Memory B cell (primary cell): ENCODE measurements at regions not wholly inside any gene's neighbourhood (a gene's known extent, or its start where the extent isn't known, plus 50 kb on each side); places are given as distances from the start of the nearest gene placed in this dataset.
"Not testable (repeated sequence)": the region's sequence is repeated elsewhere in the genome, so short reads cannot be mapped to it uniquely, and the experiment has no call there.

ENCODE experiments used
- ATAC-seq: fragments of 150-1000 bp; cut with Tn5 transposase; 2 replicates; pipeline ENCODE4 v1.10.0; 2021; ENCODE audit warnings: low read depth, mild to moderate bottlenecking, moderate library complexity
- DNase-seq, 2 donors: peaks; one replicate each; pipeline ENCODE4 v3.0.0; 2022; ENCODE audit warnings: low spot score in 2 of 2
- H3K27ac Mint-ChIP-seq: one replicate; pipeline ENCODE4 v1.8.0; 2022; ENCODE audit warnings: mild to moderate bottlenecking, moderate library complexity, mixed read lengths
- H3K27me3 Mint-ChIP-seq: one replicate; pipeline ENCODE4 v1.8.0; 2022; ENCODE audit warnings: mixed read lengths
- H3K36me3 Mint-ChIP-seq: one replicate; pipeline ENCODE4 v1.8.0; 2022; ENCODE audit warnings: mild to moderate bottlenecking, mixed read lengths
- H3K4me1 Mint-ChIP-seq: one replicate; pipeline ENCODE4 v1.8.0; 2022; ENCODE audit warnings: mixed read lengths
- H3K4me3 Mint-ChIP-seq: one replicate; pipeline ENCODE4 v1.8.0; 2022; ENCODE audit warnings: mild to moderate bottlenecking, moderate library complexity, mixed read lengths
- H3K9me3 Mint-ChIP-seq: one replicate; pipeline ENCODE4 v1.8.0; 2022; ENCODE audit warnings: mixed read lengths

DNA sequence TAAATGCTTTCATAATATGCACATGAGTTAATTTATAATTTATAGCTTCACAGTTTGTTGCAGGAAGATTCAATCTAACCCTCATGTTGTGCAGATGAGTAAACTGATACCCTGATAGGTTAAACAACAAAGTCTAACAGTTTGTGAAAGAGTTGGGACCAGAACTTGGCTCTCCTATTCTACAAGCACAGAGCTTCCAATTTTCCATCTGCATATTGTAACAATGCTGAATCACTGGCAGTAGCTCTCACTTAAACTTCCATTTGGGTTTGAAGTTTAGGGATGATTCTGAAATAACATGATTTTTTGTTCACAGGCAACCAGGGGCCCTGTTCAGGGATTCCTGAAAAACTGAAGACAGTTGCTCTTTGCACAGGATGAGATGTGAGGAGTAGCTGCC, 179.3 kb downstream of the XPNPEP1 start:
- H3K9me3 Mint-ChIP-seq, result no peaks in the 10 kb centered on the region
- ATAC-seq (no peak), DNase-seq (no peak)
- no peak overlapping the region for H3K4me3 Mint-ChIP-seq
- no peak overlapping the region for H3K27ac Mint-ChIP-seq
- no peaks in the 10 kb centered on the region for H3K36me3 Mint-ChIP-seq
- H3K27me3 Mint-ChIP-seq, result no peaks in the 10 kb centered on the region
- no peaks in the 10 kb centered on the region for H3K4me1 Mint-ChIP-seq

DNA sequence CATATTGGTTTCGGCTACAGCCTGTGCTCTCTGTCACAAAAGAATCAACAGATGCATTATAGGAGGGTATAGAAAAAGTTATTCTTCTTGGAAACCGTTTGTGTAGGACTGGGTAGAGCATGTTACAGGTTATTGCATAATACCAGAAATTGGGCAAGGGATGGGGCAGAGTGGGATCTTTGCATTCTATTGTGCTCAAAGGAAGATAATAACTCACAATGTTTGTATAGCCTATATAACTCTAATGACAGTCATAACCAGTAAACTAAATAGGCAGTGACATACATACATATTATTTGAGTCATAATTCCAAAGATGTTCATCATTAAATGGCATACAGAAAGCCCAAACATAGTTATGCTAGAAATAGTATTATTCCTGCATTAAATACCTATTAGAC, 179.7 kb downstream of the XPNPEP1 start:
- Mint-ChIP-seq H3K27me3 (no peaks in the 10 kb centered on the region), H3K27ac (no peak overlapping the region), H3K4me1 (no peaks in the 10 kb centered on the region), H3K4me3 (no peak overlapping the region), H3K9me3 (no peaks in the 10 kb centered on the region), H3K36me3 (no peaks in the 10 kb centered on the region)
- DNase-seq, result no peak
- ATAC-seq, result no peak

DNA sequence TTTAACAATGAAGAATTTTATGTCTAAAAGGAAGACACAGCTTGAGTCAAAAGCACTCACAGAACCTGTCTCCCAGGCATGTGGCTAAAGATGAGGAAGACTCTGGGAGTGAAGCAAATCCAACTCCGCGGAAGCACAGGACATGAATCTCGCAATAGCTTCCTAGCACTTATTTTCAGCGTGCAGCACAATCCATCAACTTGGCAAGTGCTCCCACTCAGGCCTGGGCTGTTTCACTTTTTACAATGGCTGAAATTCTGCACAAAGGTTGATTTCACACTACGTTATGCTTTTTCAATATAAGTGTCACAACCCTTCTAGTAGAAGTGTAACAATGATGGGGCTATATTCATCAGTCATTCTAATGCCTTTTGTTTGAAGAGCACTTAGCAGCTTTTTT, 180.2 kb downstream of the XPNPEP1 start:
- Mint-ChIP-seq H3K4me1 (no peaks in the 10 kb centered on the region), H3K27ac (no peak overlapping the region), H3K9me3 (no peaks in the 10 kb centered on the region), H3K27me3 (no peaks in the 10 kb centered on the region), H3K4me3 (no peak overlapping the region), H3K36me3 (no peaks in the 10 kb centered on the region)
- ATAC-seq (no peak), DNase-seq (no peak)

DNA sequence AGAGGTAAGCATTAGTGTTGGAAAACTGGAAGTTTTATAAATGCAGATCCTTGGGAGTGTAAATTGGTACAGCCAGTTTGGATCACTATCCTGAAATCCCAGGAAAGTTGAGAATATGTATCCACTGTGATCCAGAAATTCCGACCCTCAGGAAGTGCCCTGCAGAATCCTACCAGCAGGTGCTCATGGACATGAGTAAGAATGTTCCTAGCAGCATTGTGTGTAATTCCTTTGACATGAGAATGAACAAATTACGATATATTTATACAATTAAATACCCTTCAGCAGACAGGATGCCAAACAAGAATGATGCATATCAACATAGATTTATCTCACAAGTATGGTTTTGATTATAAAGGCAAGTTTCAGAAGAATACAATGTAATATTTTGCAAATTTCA, 181.6 kb downstream of the XPNPEP1 start:
- H3K9me3 Mint-ChIP-seq, result no peaks in the 10 kb centered on the region
- ATAC-seq (no peak), DNase-seq (no peak)
- no peaks in the 10 kb centered on the region for H3K36me3 Mint-ChIP-seq
- H3K27ac Mint-ChIP-seq, result no peak overlapping the region
- no peaks in the 10 kb centered on the region for H3K4me1 Mint-ChIP-seq
- no peak overlapping the region for H3K4me3 Mint-ChIP-seq
- no peaks in the 10 kb centered on the region for H3K27me3 Mint-ChIP-seq

DNA sequence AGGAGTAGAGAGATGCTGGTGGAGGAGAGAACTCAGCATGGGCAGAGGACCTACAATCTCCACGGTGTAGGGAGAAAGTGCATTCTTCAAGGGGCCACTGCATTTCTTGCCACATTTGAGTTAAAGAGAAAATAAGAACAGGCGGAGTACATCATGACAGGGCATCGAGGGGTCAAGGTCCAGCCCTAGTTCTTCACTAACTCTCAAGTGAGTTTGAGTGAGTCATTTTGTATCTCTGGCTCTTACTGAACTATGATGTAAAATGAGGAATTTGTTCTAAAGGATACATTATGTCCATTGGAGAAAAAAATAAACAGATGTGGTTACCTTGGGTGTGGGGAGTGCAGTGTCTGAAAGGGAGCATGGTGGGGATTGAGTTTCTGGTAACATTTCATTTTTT, 182.9 kb downstream of the XPNPEP1 start:
- Mint-ChIP-seq H3K9me3 (no peaks in the 10 kb centered on the region), H3K4me1 (no peaks in the 10 kb centered on the region), H3K27me3 (no peaks in the 10 kb centered on the region), H3K36me3 (no peaks in the 10 kb centered on the region), H3K27ac (no peak overlapping the region), H3K4me3 (no peak overlapping the region)
- ATAC-seq (no peak), DNase-seq (no peak)

DNA sequence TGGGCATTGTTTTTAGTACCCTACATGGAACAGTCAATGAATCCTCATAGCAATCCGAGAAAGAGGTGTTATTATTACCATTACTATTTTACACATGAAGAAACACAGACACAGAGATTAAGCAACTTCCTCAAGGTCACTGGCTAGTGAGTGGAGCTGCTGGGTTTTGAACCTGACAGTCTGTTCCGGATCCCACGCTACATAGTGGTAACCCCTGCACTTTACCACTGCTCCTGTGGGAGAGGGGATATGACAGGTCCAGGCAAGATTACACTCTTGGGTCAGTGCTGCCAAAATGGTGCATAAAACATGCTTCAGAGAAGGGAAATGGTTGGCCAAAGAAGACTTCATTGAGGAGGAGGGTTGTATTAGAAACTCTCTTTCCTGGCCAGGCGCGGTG, 185.7 kb downstream of the XPNPEP1 start:
- Mint-ChIP-seq H3K4me1 (no peaks in the 10 kb centered on the region), H3K27ac (no peak overlapping the region), H3K4me3 (no peak overlapping the region), H3K36me3 (no peaks in the 10 kb centered on the region), H3K27me3 (peaks cover 3% of the 10 kb centered on the region), H3K9me3 (no peaks in the 10 kb centered on the region)
- ATAC-seq (no peak), DNase-seq (no peak)

DNA sequence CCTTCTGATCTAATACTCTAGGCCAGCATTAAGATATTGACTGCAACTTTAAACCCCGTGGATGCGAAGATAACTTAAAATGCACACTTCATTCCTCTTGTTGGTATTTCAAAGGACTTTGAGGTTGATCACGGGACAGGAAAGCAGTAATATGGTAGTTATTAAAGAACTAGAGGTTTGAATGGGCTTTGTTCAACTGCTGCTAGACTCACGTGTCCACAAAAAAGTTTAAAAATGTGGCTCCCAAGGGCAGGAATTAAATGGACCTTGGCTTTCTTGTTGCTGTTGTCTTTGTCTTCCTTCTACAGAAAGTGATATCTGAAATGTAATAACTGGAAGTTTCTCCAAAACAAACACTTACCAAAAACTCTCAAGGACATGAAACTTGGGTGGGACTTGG, 186.3 kb downstream of the XPNPEP1 start:
- ATAC-seq (no peak), DNase-seq (no peak)
- Mint-ChIP-seq H3K4me1 (no peaks in the 10 kb centered on the region), H3K27me3 (peaks cover 3% of the 10 kb centered on the region), H3K4me3 (no peak overlapping the region), H3K36me3 (no peaks in the 10 kb centered on the region), H3K27ac (no peak overlapping the region), H3K9me3 (no peaks in the 10 kb centered on the region)

DNA sequence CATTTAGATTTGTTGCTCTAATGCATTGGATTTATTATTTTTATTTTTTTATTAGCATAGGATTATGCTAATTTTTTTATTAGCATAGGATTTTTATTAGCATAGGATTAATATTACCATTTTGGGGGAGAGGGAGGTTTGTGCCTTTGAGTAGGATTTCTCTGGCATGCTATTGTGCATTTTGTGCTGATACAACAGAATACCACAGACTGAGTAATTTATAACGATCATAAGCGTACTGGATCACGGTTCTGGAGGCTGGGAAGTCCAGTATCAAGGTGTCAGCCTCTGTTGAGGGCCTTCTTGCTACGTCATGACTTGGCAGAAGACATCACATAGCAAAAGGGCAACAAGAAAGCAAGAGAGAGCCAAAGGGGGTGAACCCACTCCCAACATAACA, 187.5 kb downstream of the XPNPEP1 start:
- DNase-seq (no peak), ATAC-seq (no peak)
- Mint-ChIP-seq H3K4me1 (no peaks in the 10 kb centered on the region), H3K27ac (no peak overlapping the region), H3K27me3 (peaks cover 3% of the 10 kb centered on the region), H3K36me3 (no peaks in the 10 kb centered on the region), H3K9me3 (peaks cover under 1% of the 10 kb centered on the region), H3K4me3 (no peak overlapping the region)

DNA sequence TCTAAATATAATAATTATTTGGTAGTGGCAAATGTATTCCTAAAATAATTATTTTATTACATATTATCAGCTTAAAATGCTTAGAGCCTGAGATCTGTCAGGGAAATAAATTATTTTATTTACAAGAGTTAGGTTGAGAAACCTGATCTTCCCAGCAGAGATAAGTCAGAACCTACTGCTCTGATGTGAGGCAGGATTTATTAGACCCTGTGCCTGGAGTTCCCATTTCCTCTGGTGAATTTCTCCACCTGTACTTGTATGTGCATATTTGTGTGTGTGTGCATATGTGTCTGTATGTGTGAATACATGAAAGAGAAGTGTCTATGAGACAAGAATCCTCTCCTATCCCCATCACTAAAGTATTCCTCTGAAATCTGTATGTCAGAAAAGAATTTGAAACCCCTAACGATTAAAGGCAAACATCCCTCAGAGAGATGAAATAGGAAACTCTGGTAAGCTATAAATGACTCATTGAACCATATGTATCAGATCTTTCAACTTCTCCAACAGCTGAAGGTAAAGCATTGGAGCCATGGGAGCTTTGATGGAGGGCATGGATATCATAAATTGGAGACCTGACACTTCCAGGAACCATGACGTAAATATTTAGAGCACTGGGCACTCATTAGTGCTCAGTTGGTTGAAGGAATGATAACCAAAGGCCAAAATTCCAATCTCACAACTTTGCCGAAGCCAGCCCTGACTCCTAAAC, 190.9 kb downstream of the XPNPEP1 start:
- Mint-ChIP-seq H3K27ac (no peak overlapping the region), H3K4me3 (no peak overlapping the region), H3K9me3 (peaks cover 3% of the 10 kb centered on the region), H3K27me3 (peaks cover 3% of the 10 kb centered on the region), H3K4me1 (no peaks in the 10 kb centered on the region), H3K36me3 (no peaks in the 10 kb centered on the region)
- ATAC-seq, result no peak
- no peak for DNase-seq

DNA sequence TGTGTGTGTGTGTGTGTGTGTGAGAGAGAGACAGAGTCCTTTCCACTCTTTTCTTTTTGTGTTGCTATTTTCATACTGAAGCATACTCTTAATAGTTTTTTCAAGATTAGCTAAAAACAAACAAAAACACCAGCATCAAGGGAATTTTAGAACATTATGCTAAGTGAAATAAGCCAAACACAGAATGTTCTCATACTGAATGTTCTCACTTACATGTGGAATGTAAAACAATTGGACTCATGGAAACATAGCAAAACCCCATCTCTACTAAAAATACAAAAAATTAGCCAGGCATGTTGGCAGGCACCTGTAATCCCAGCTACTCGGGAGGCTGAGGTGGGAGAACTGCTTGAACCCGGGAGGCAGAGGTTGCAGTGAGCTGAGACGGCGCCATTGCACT, 193.4 kb downstream of the XPNPEP1 start:
- DNase-seq, H3K36me3 Mint-ChIP-seq, H3K27ac Mint-ChIP-seq, H3K9me3 Mint-ChIP-seq, H3K27me3 Mint-ChIP-seq, H3K4me3 Mint-ChIP-seq, ATAC-seq, H3K4me1 Mint-ChIP-seq: not testable (repeated sequence)

DNA sequence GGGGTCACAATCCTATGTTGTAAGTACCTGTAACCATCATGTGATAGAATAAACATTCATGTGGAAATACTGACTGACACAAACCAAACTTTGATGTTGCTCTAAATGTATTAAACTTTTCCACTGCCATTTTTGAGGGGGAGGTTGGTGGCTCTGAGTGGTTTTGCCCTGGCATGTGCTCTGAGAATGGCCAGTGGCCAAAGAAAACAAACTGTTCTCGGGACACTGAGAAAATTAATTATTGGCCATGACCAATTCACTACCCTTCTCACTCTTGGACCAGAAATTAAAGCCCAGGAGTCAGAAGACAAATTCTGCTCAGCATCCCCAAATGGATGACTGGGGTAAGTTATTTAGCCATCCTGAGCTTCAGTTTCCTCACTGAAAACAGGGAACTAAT, 195.9 kb downstream of the XPNPEP1 start:
- no peak for ATAC-seq
- Mint-ChIP-seq H3K4me1 (no peaks in the 10 kb centered on the region), H3K27me3 (no peaks in the 10 kb centered on the region), H3K9me3 (peaks cover 4% of the 10 kb centered on the region), H3K27ac (no peak overlapping the region), H3K36me3 (no peaks in the 10 kb centered on the region), H3K4me3 (no peak overlapping the region)
- DNase-seq, result no peak

DNA sequence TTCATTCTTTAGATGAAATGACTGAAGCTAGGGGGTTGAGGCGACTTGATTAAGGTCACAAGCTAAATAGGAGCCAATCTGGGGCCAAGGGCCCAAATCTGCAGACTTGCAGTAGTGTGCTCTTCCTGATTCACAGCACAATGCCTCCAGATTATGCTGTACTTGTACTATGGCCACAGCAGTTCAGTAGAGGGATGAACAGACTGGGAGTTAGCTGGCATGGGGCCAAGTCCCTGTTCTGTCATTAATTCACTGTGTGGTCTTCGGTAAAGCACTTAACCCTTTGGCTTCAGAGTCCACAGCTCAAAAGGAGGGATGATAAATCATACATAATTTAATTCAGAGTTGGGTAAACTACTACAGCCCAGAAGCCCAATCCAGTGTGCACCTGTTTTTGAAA, 196.8 kb downstream of the XPNPEP1 start:
- no peaks in the 10 kb centered on the region for H3K36me3 Mint-ChIP-seq
- no peak overlapping the region for H3K4me3 Mint-ChIP-seq
- no peaks in the 10 kb centered on the region for H3K4me1 Mint-ChIP-seq
- ATAC-seq (no peak), DNase-seq (no peak)
- H3K9me3 Mint-ChIP-seq, result peaks cover 4% of the 10 kb centered on the region
- no peak overlapping the region for H3K27ac Mint-ChIP-seq
- H3K27me3 Mint-ChIP-seq, result no peaks in the 10 kb centered on the region

DNA sequence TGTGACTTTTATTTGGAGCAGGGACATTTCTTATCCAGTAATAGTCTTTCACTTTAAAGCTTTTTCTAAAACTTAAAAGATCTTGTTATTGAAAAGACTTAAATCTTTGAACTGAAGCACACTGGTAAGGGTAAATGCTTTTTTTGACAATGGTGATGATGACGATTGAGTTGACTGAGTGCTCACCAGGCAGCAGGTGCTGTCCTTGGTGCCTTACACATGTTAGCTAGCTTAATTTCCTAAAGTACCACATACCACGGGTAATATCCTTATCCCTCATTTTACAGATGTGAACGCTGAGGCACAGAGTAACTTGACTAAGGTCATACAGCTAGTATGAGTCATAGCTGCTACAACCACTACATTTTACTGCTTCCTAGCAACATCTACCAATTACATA, 200.0 kb downstream of the XPNPEP1 start:
- Mint-ChIP-seq H3K27me3 (no peaks in the 10 kb centered on the region), H3K27ac (no peak overlapping the region)

DNA sequence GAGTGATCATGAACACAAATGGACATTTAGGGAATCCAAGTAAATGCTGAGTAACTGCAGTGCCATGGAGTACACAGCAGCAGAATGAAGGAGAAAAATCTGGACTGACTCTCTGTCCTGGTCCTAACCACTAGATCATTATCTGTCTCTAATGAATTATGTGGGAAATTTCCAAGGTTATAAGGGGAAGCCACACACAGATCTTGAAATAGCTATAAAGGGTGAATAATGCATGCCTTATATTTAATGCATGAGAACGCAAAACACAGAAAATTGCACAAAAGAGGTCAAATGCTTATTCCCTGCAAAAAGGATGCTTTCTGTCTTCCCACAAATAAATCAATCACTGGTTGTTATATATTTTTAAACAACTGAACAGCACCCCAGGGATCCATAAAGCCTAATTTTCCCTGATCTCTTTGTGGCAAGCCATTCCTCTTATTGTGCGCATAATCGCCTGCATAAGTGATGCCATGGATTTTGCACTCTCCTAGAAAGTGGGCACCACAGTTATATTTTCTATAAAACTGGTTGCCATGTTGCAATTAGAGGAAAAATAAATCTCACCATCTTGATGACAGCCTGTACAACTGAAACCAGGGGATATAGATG, 201.8 kb downstream of the XPNPEP1 start:
- DNase-seq (no peak), ATAC-seq (no peak)
- Mint-ChIP-seq H3K36me3 (no peaks in the 10 kb centered on the region), H3K9me3 (peaks cover 2% of the 10 kb centered on the region), H3K27ac (no peak overlapping the region), H3K4me3 (no peak overlapping the region), H3K4me1 (no peaks in the 10 kb centered on the region), H3K27me3 (no peaks in the 10 kb centered on the region)

More for the DNA sequence above, 200.0 kb downstream of the XPNPEP1 start:
- no peak for DNase-seq
- Mint-ChIP-seq H3K4me3 (no peak overlapping the region), H3K36me3 (no peaks in the 10 kb centered on the region), H3K9me3 (peaks cover 2% of the 10 kb centered on the region), H3K4me1 (no peaks in the 10 kb centered on the region)
- ATAC-seq, result no peak

DNA sequence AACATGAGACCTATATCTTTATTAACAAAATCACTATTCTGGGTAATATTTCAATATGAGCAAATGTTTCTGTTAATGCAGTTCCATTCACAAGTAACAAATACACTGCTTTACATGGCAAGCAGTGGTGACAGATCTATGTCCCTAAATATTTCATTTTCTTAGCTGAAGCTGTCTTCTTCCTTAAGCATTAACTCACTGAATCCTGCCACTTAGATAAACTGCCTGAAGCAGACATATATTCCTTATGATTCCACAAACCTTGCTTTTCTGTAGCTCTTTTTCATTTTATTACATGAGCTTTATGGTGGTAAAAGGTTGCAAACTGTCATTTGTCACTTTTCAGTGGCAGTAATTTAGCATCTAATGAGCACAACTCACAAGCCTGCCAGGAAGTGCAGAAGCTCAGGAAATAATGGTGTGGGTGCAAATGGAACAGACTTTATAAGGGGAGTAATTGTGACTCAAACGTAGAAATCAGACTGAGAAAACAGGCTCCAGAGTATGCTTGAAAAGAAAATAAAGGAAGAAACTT, 217.2 kb downstream of the XPNPEP1 start:
- H3K27ac Mint-ChIP-seq, result no peak overlapping the region
- no peaks in the 10 kb centered on the region for H3K27me3 Mint-ChIP-seq
- no peak overlapping the region for H3K4me3 Mint-ChIP-seq
- DNase-seq, result no peak
- ATAC-seq, result no peak
- H3K36me3 Mint-ChIP-seq, result no peaks in the 10 kb centered on the region
- no peaks in the 10 kb centered on the region for H3K4me1 Mint-ChIP-seq
- peaks cover 6% of the 10 kb centered on the region for H3K9me3 Mint-ChIP-seq
